CD4-positive, alpha-beta T cell treated with Interferon gamma for 1 hour (primary cell): ENCODE measurements at regions not wholly inside any gene's neighbourhood (a gene's known extent, or its start where the extent isn't known, plus 50 kb on each side); places are given as distances from the start of the nearest gene placed in this dataset.
"Not testable (repeated sequence)": the region's sequence is repeated elsewhere in the genome, so short reads cannot be mapped to it uniquely, and the experiment has no call there.

Experiments
- DNase-seq: peaks from one replicate; pipeline ENCODE4 v3.0.0-alpha.2; 2020

- DNase-seq: no peak
Observed at GRCh38 chr16:85222155-85222863, 110.0 kb upstream of the CIBAR2 start.

DNA sequence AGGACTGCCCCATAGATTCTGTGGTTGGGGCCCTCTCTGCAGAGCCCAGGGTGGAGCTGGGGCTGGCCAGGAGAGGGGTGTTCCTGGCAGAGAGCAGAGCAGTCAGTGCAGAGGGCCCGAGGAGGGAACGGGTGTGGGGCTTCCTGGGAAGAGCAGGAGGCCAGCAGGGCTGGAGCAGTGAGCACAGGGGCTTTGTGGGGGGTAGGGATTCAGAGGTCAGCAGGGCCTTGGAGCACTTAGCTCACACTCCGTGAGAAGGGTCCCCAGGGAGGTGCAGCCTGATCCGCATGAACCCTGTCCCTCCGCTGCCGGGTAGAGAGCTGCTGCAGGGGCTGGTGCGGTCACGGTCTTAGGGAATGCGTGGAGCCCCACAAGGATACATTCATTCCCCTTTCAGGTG lies 113.0 kb upstream of the CIBAR2 start:
- DNase-seq: no peak

GRCh38 chr16:85225721-85226120 lies 113.4 kb upstream of the CIBAR2 start:
- no peak for DNase-seq

DNA sequence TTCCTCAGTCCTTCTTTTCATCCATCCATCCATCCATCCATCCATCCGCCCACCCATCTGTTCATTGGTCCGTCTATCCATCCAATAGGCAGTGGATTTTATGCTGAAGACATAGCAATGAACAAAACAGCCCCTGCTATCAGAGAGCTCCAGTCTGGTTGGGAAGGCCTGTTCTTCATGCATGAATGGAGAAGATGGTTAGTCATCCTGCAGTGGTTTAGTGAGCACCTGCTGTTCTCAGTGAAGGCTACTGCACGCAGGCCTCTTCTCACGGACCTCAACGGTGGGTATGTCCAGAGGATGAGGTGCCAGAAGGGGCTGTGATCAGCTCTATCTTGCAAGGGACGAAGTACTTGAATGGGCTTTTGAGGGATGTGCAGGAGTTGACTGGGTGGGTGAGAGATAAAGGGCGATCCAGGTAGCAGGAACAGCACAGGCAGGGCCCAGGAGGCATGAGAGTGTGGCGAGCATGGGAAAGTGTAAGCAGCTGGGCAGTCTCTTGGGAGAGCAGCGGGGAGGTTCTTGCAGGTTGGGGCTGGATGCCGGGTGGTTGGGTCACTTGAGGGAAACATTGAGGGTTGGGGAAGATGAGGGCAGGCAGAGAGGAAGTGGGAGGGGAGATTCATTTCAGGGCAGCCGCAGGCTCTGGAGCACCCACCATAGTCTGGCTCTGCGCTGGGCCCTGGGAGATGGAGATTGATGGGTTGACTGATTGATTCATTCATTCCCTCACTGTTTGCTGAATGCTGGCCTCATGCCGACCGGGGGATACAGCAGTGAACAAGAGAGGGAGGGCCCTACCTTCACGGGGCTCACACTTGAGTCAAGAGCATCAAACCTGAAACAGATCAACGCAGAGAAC lies 115.0 kb upstream of the CIBAR2 start:
- no peak for DNase-seq

GRCh38 chr16:85227946-85228862 lies 115.9 kb upstream of the CIBAR2 start:
- DNase-seq: no peak

GRCh38 chr16:85228970-85229430 lies 116.7 kb upstream of the CIBAR2 start:
- no peak for DNase-seq

DNA sequence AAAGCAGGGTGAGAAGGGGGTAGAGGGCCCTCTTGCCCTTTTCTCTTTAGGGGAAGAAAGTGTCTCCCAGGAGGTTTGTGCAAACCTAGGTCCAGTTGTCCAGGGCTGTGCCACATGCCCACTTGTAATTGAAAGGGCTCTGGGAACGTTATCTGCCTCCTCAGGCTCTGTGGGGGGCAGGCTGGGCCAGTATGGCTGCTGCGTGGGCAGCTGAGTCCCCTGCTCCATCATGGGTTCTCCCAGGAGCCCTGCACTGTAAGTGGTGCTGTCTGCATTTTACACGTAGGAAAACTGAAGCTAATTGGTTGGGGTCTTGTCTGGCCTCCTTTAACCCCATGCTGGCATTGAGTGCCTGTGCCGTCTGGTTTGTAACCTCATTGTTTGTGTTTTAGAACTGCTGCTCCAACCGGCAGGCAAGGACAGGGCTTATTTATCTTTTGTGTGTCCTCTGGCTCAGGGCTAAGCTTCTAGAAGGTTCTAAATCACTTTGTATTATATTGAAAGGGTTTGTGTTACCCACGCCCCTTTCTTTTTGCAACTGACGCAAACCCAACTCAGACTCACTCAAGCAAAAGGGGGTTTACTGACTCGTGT lies 117.7 kb upstream of the CIBAR2 start:
- DNase-seq: no peak

GRCh38 chr16:85230764-85231383 lies 118.6 kb upstream of the CIBAR2 start:
- not testable (repeated sequence) for DNase-seq

DNA sequence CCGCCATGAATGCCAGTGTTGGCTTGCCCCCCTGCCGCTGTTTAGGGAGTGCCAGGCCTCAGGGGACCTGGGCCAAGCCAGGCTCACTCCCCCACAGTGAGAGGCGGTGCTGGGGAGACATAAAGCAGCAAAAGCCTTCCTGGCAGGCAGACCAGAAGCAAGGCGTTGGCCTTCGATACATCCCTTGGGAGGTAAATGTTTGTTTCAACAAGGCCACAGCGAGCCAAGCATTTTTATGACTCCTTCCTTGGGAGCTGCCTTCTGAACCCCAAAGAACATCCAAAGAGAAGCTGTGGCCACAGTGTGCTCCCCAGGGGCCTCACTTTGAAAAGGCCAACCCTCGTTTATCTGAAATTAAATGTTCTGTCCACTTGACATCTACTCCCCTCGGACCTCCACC lies 119.7 kb upstream of the CIBAR2 start:
- no peak for DNase-seq

GRCh38 chr16:85232369-85233142 lies 120.3 kb upstream of the CIBAR2 start:
- DNase-seq: no peak

- no peak for DNase-seq
Observed at GRCh38 chr16:85233516-85233915, 121.2 kb upstream of the CIBAR2 start.

DNA sequence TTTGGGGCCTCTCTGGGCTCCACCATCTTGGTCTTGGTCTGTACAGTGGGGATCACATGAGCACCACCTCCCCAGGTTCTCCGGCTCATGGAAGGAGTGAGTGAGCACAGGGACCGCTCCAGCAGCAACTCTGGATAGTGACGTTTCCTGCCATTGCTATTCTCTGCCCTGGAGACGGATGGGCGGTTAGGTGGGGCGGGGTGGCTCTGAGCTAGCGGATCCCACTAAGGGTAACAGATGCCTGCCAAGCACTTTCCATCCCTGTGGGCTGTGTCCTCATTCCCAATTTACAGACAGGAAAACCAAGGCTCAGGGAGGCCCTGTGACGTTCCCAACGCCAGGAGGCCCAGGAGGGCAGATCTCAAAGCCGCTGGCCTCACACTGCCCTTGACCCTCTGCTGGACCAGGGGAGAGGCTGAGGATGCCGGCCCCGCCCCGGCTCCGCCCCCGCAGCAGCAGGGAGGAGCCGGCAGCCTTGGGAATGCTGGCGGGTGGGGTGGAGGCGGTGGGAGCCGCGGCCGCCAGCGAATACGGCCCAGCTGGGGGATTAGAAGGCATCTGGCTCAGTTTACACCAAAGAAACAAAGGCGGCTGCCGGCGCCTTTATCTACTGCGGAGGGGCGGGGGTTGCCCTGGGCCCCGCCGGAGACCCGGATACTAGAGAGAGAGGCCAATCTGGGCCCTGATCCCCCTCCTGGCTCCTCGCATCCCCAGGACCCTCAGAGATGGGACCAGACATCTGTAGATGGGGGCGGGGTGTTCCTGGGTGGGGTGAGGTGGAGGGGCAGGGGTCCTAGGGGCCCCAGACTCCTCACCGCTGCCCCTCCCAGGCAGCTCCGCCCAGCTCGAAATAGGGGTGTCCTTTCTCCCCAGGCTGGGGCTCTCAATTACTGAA lies 122.3 kb upstream of the CIBAR2 start:
- DNase-seq: no peak

DNA sequence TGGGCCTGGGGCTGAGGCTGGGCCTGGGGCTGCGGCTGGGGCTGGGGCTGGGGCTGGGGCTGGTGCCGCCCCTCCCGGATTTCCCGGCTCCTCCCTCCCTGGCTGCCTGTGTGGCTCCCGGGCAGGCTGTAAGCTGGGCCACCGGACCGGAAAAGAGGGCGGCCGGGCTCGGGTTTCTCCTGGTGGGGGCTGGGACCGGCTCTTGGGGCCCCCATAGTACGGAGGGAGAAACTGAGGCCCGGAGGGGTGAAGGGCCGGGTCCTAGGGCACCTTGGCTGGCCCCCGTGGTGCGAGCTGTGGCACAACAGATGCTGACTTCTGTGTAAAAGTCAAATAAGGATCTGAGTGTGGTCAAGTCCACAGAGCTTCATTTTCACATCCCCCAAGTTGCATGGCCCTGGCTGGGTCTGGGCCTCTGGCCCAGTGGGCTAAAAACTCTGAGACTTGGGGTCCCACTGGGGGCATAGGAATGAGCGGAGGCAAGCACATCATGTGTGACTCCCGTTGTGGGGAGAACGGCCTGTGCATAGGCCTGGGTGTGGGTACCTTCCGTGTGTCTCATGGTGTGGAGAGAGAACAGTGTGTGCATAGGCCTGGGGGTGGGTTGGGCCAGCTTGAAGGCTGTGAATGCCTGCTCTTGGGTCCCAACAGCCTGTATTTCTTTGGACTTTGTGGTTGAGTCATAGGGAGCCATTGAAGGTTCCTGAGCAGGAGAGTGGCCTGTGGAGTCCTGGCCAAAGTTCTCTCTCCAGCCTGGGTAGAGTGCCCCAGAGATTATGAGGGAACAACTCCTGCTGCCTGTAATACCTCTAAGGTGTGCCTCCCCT lies 123.9 kb upstream of the CIBAR2 start:
- no peak for DNase-seq

GRCh38 chr16:85236818-85237150 lies 124.5 kb upstream of the CIBAR2 start:
- no peak for DNase-seq

DNA sequence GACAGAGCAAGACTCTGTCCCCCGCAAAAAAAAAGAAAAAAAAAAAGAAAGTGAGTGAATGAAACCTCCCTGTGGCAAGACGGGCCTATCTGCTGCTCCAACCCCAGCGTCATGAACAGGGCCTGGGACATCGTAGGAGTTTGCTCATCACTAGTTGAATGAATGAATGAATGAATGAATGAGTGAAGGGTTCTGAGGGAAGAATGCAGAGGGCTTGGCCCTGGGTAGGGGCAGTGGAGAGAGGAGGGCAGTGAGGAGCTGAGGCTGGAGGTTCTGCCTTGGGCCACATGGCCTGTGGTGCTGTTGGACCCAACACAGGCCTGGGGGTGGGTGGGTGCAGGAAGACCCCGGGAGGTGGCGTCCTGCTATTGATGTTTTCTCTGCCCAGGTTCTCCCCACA lies 125.5 kb upstream of the CIBAR2 start:
- DNase-seq: no peak

- DNase-seq: no peak
Observed at GRCh38 chr16:85238233-85238647, 126.0 kb upstream of the CIBAR2 start.

- DNase-seq: no peak
Observed at GRCh38 chr16:85239239-85239638, 127.0 kb upstream of the CIBAR2 start.

DNA sequence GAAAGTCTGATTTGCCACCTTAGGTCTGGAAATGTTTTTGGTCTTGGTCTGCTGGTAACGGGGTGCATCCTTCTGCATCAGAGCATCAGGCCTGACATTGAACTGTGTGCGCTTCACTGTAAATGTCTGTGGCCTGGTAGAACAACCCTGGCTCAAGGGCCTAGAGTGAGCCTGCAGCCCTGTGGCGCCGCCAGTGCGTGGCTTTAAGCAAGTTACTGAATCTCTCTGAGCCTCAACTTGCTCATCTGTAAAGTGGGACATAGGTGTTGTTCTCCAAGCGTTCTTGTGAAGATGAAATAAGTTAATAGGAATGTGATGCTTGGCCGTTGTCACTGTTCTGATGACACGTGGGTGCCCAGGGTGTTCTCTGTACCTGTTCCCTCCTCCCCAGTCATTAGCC lies 127.6 kb upstream of the CIBAR2 start:
- DNase-seq: no peak
